Gastrocnemius medialis (tissue), 4 donors: ENCODE measurements at regions not wholly inside any gene's neighbourhood (a gene's known extent, or its start where the extent isn't known, plus 50 kb on each side); places are given as distances from the start of the nearest gene placed in this dataset.

Experiments used
- ATAC-seq, 2 donors: fragments of 150-250 bp; one replicate each; pipeline ENCODE4 v1.9.1; 2016
- DNase-seq, 2 donors: peaks; one replicate each; pipeline ENCODE4 v3.0.0-alpha.2; 2019
- H3K27ac ChIP-seq, 4 donors: fragments of 200-600 bp; sonication (generic); 1 replicate in 1 of 4; 2 replicates in 3 of 4; pipeline ENCODE4 v1.5.1; 2016 to 2018; ENCODE audit warnings: mild to moderate bottlenecking in 2 of 4, moderate library complexity in 1 of 4
- H3K27me3 ChIP-seq, 3 donors: fragments of 200-600 bp; sonication (generic) in 2 of 3; 1 replicate in 1 of 3; 2 replicates in 2 of 3; pipeline versions ENCODE4 v1.5.1 to v1.6.0; 2016 to 2019; ENCODE audit warnings: mild to moderate bottlenecking in 1 of 3, moderate library complexity in 1 of 3
- H3K36me3 ChIP-seq, 2 donors: fragments of 200-600 bp; sonication (generic) in 1 of 2; one replicate each; pipeline ENCODE4 v1.5.1; 2017 to 2018
- H3K4me1 ChIP-seq, 2 donors: fragments of 200-600 bp; sonication (generic) in 1 of 2; one replicate each; pipeline ENCODE4 v1.5.1; 2016 to 2017; ENCODE audit warnings: mild to moderate bottlenecking in 2 of 2
- H3K4me3 ChIP-seq, 4 donors: fragments of 200-600 bp; sonication (generic) in 3 of 4; 1 replicate in 1 of 4; 2 replicates in 3 of 4; pipeline ENCODE4 v1.5.1; 2016 to 2019; ENCODE audit warnings: mild to moderate bottlenecking in 2 of 4
- H3K9me3 ChIP-seq, 3 donors: fragments of 200-600 bp; sonication (generic) in 2 of 3; 1 replicate in 1 of 3; 2 replicates in 2 of 3; pipeline ENCODE4 v1.5.1; 2016 to 2019
- POLR2A ChIP-seq, 2 donors: fragments of 450-650 bp; IDR thresholded peaks; one replicate each; pipeline ENCODE4 v1.6.1; 2017; ENCODE audit warnings: antibody characterized with exemption in 2 of 2, mild to moderate bottlenecking in 2 of 2, moderate library complexity in 2 of 2
- in situ Hi-C, 4 donors: fragments of 200-750 bp; cut with MboI; loops; one replicate each; pipeline versions ENCODE4 v1.15.0 to v1.8.0; 2017; ENCODE audit warnings: low sequenced_read_pairs in 4 of 4
- intact Hi-C: fragments of 100-400 bp; cut with DNase I; formaldehyde crosslinking; loops from one replicate; pipeline ENCODE4 v1.15.1; 2023; ENCODE audit warnings: low total_unique reads
- TF ChIP-seq, protein P1 (sequence below), 5 experiments: fragments of 450-650 bp in 3 of 5; fragments of 200-600 bp in 2 of 5; sonication (generic) in 2 of 5; IDR thresholded peaks in 4 of 5; conservative IDR thresholded peaks in 1 of 5; 1 replicate in 4 of 5; 2 replicates in 1 of 5; pipeline ENCODE4 v1.5.1; 2016 to 2019; ENCODE audit warnings: antibody characterized with exemption in 5 of 5, mild to moderate bottlenecking in 3 of 5, moderate library complexity in 3 of 5

GRCh38 chr20:51309128-51309527, 233.4 kb downstream of the NFATC2 start:
- intact Hi-C loops (loop anchor here (5.0 kb wide), 1 partner anchor 517 kb away; no protein-coding TSS in a partner anchor), in situ Hi-C loops (loop anchor here (5.0 to 25.0 kb wide), 4 partner anchors 84 to 522 kb away; partner anchors contain the start of gene BCAS4 (in 3 of the 4))
- no peak overlapping the region for H3K27ac ChIP-seq
- no peak for TF ChIP-seq POLR2A (IDR thresholded peaks at IDR 0.05)
- TF ChIP-seq, protein P1, sequence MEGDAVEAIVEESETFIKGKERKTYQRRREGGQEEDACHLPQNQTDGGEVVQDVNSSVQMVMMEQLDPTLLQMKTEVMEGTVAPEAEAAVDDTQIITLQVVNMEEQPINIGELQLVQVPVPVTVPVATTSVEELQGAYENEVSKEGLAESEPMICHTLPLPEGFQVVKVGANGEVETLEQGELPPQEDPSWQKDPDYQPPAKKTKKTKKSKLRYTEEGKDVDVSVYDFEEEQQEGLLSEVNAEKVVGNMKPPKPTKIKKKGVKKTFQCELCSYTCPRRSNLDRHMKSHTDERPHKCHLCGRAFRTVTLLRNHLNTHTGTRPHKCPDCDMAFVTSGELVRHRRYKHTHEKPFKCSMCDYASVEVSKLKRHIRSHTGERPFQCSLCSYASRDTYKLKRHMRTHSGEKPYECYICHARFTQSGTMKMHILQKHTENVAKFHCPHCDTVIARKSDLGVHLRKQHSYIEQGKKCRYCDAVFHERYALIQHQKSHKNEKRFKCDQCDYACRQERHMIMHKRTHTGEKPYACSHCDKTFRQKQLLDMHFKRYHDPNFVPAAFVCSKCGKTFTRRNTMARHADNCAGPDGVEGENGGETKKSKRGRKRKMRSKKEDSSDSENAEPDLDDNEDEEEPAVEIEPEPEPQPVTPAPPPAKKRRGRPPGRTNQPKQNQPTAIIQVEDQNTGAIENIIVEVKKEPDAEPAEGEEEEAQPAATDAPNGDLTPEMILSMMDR (IDR thresholded peaks at IDR 0.05 in 4 of 5, conservative IDR thresholded peaks at IDR 0.05 in 1 of 5): no peak
- H3K9me3 ChIP-seq: no peaks in the 10 kb centered on the region
- no peak for ATAC-seq
- no peaks in the 10 kb centered on the region for H3K4me1 ChIP-seq
- no peak for DNase-seq
- no peaks in the 10 kb centered on the region for H3K36me3 ChIP-seq
- H3K4me3 ChIP-seq: no peak overlapping the region
- H3K27me3 ChIP-seq: no peaks in the 10 kb centered on the region

DNA sequence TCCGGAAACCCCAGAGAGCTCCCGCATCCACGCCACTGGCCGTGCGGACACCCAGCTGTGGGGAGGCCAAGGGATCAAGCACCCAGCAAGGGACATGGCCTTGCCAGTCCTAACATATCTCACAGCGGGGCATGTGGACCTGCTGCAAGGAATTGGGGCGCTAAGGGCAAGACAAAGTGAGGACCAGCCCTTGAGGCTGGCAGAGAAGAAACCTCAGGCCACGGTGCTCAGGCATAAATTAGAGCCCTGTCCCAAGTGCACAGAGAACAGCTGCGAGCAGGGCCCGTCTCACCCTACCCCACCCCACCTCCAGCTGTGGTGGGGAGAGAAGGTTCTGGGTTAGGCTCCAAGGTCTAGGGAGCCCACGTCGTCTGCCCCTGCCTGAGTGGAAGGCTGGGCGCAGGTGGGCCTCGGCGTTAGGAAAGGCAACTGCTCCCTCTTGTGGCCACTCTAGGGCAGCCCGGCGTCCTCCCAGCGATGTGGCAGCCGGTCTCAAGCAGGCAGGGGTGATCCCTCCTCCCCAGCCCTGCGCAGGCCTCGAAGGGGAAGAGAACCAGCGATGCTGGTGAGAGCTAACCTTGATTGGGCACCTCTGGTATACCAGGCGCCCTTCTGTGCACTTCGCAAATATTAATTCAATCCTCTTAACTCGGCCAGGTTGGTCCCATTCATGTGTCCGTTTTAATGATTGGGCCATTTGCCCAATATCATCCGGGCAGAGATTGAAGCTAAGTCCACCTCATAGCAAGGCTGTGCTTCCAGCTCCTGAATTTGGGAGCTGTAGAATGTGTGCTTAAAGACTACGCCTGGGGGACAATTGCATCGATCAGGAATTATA, 235.8 kb downstream of the NFATC2 start:
- Histone ChIP-seq H3K4me1 (no peaks in the 10 kb centered on the region), H3K27me3 (no peaks in the 10 kb centered on the region), H3K36me3 (no peaks in the 10 kb centered on the region), H3K27ac (no peak overlapping the region), H3K4me3 (no peak overlapping the region), H3K9me3 (no peaks in the 10 kb centered on the region)
- DNase-seq (peak; percentile 35 to 42), ATAC-seq (peak; percentile 74 to 81)
- in situ Hi-C loops (loop anchor here (5.0 to 25.0 kb wide), 4 partner anchors 82 to 519 kb away; partner anchors contain the start of gene BCAS4 (in 3 of the 4)), intact Hi-C loops (loop anchor here (1.0 to 5.0 kb wide), 2 partner anchors 319 to 514 kb away; no protein-coding TSS in a partner anchor)
- no peak for TF ChIP-seq POLR2A (IDR thresholded peaks at IDR 0.05)
- TF ChIP-seq, protein P1 (IDR thresholded peaks at IDR 0.05 in 4 of 5, conservative IDR thresholded peaks at IDR 0.05 in 1 of 5): peak; percentile 45 to 90 (median 81)

DNA sequence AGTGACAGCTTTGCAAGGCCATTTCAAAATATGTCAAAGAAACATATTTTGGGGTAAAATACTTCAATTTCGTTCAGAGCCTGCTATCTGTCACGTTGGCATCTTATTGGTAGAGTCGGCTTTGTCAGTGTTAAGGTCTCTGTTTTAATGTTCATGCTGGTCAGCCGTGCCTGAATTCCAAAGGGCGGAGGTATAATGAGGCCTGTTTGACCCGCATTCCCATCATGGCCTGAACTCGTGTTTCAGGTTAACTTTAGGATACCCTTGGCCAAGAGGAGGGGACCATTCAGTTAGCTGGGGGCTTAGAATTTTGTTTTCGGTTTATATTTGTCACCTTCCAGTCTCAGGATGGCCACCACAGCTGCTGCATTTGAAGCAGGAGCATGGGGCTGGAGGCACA, 236.4 kb downstream of the NFATC2 start:
- Histone ChIP-seq H3K4me3 (no peak overlapping the region), H3K27me3 (no peaks in the 10 kb centered on the region), H3K27ac (no peak overlapping the region), H3K4me1 (no peaks in the 10 kb centered on the region), H3K36me3 (no peaks in the 10 kb centered on the region), H3K9me3 (no peaks in the 10 kb centered on the region)
- DNase-seq (no peak), ATAC-seq (no peak)
- TF ChIP-seq, protein P1 (IDR thresholded peaks at IDR 0.05 in 4 of 5, conservative IDR thresholded peaks at IDR 0.05 in 1 of 5): no peak
- TF ChIP-seq POLR2A (IDR thresholded peaks at IDR 0.05): no peak
- intact Hi-C loops (loop anchor here (1.0 to 5.0 kb wide), 2 partner anchors 319 to 514 kb away; no protein-coding TSS in a partner anchor), in situ Hi-C loops (loop anchor here (5.0 to 25.0 kb wide), 4 partner anchors 81 to 519 kb away; partner anchors contain the start of gene BCAS4 (in 3 of the 4))

DNA sequence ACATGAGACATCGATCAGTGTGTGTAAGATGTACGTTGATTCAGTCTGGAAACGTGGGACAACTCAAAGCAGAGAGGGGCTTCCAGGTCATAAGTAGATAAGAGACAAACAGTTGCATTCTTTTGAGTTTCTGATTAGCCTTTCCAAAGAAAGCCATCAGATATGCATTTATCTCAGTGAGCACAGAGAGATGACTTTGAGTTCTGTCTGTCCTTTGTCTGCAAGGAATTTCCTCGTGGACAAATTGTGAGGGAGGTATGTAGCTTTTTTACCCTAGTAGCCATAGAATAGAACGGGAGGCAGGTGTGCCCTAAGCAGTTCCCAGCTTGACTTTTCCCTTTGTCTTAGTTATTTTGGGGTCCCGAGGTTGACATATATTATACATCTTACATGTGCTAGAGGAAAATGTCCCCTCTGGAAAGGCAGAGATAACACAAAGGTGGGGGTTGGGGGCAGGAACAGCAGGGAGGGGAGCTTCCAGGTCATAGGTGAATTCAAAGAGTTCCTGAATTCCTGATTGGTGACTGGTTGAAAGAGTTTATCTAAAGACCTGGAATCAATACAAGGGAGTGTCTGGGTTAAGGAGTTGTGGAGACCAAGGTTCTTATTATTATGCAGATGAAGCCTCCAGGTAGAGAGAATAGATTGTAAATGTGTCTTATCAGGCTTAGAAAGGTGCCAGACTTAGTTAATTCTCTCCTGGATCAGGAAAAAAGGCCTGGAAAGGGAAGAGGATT, 237.0 kb downstream of the NFATC2 start:
- intact Hi-C loops: loop anchor here (1.0 to 5.0 kb wide), 2 partner anchors 318 to 513 kb away; no protein-coding TSS in a partner anchor
- Histone ChIP-seq H3K4me1 (no peaks in the 10 kb centered on the region), H3K36me3 (no peaks in the 10 kb centered on the region), H3K27ac (no peak overlapping the region), H3K9me3 (no peaks in the 10 kb centered on the region), H3K4me3 (no peak overlapping the region), H3K27me3 (no peaks in the 10 kb centered on the region)
- no peak for DNase-seq
- ATAC-seq: no peak
- TF ChIP-seq POLR2A (IDR thresholded peaks at IDR 0.05): no peak
- TF ChIP-seq, protein P1 (IDR thresholded peaks at IDR 0.05 in 4 of 5, conservative IDR thresholded peaks at IDR 0.05 in 1 of 5): no peak
- in situ Hi-C loops: loop anchor here (5.0 to 25.0 kb wide), 4 partner anchors 81 to 518 kb away; partner anchors contain the start of gene BCAS4 (in 3 of the 4)
